Renal pelvis (tissue), 1 donor: ENCODE measurements at regions not wholly inside any gene's neighbourhood (a gene's known extent, or its start where the extent isn't known, plus 50 kb on each side); places are given as distances from the start of the nearest gene placed in this dataset.

Source experiments
- DNase-seq: peaks from one replicate; pipeline ENCODE4 v3.0.0-alpha.2; 2013

- no peak for DNase-seq
Observed at GRCh38 chr4:65893957-65894755, 223.9 kb upstream of the EPHA5 start.

- DNase-seq = peak; percentile 44
Observed at GRCh38 chr4:65893271-65893670, 223.0 kb upstream of the EPHA5 start.

- no peak for DNase-seq
Observed at GRCh38 chr4:65880594-65880993, 210.3 kb upstream of the EPHA5 start.

- DNase-seq = no peak
Observed at GRCh38 chr4:65868096-65868824, 198.0 kb upstream of the EPHA5 start.

GRCh38 chr4:65865489-65865888, 195.2 kb upstream of the EPHA5 start:
- no peak for DNase-seq

- no peak for DNase-seq
Observed at GRCh38 chr4:65861993-65862392, 191.7 kb upstream of the EPHA5 start.

- DNase-seq = no peak
Observed at GRCh38 chr4:65845199-65845773, 175.0 kb upstream of the EPHA5 start.

- no peak for DNase-seq
Observed at GRCh38 chr4:65839164-65839931, 169.1 kb upstream of the EPHA5 start.

- DNase-seq = no peak
Observed at GRCh38 chr4:65834707-65835106, 164.4 kb upstream of the EPHA5 start.

GRCh38 chr4:65831828-65832227, 161.5 kb upstream of the EPHA5 start:
- no peak for DNase-seq

- no peak for DNase-seq
Observed at GRCh38 chr4:65825116-65825753, 154.9 kb upstream of the EPHA5 start.

- DNase-seq = no peak
Observed at GRCh38 chr4:65819192-65819591, 148.9 kb upstream of the EPHA5 start.

- no peak for DNase-seq
Observed at GRCh38 chr4:65805936-65806335, 135.6 kb upstream of the EPHA5 start.

GRCh38 chr4:65799513-65799912, 129.2 kb upstream of the EPHA5 start:
- no peak for DNase-seq

- DNase-seq = no peak
Observed at GRCh38 chr4:65798498-65799127, 128.3 kb upstream of the EPHA5 start.

- no peak for DNase-seq
Observed at GRCh38 chr4:65791812-65792308, 121.6 kb upstream of the EPHA5 start.

- no peak for DNase-seq
Observed at GRCh38 chr4:65791111-65791811, 121.0 kb upstream of the EPHA5 start.

GRCh38 chr4:65789805-65790204, 119.5 kb upstream of the EPHA5 start:
- no peak for DNase-seq

GRCh38 chr4:65789341-65789740, 119.1 kb upstream of the EPHA5 start:
- no peak for DNase-seq

- no peak for DNase-seq
Observed at GRCh38 chr4:65777270-65777669, 107.0 kb upstream of the EPHA5 start.
